Upper lobe of left lung (tissue), 4 donors: ENCODE measurements at regions not wholly inside any gene's neighbourhood (a gene's known extent, or its start where the extent isn't known, plus 50 kb on each side); places are given as distances from the start of the nearest gene placed in this dataset.

ENCODE experiments used
- POLR2AphosphoS5 ChIP-seq, 2 donors: sonication (generic); formaldehyde crosslinking; IDR thresholded peaks; one replicate each; pipeline ENCODE4 v1.5.1; 2017; ENCODE audit warnings: antibody characterized with exemption in 2 of 2
- TF ChIP-seq, protein P1 (sequence below), 6 experiments: fragments of 450-650 bp in 4 of 6; fragments of 200-600 bp in 2 of 6; sonication (generic) in 2 of 6; IDR thresholded peaks; one replicate each; pipeline ENCODE4 v1.5.1; 2016 to 2019; ENCODE audit warnings: antibody characterized with exemption in 6 of 6

DNA sequence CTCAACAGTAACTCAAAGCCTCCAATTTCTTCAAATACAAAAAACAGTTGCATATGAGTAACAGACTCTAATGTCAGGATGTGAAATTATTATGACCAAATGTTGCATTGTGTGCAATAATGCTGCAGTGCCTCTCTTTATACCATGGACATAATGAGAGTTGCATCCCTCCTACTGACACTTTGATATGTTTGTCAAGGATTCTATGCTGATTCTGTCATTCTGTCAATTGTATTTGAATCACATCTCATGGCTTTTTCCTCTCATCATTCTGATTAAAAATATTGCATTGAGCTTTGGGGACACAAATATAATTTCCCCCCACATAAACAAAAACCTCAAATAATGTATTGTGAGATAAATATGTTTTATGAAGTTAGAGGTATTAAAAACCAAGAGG lies 84.6 kb upstream of the SGCE start:
- TF ChIP-seq POLR2AphosphoS5 (IDR thresholded peaks at IDR 0.05): no peak
- TF ChIP-seq, protein P1, sequence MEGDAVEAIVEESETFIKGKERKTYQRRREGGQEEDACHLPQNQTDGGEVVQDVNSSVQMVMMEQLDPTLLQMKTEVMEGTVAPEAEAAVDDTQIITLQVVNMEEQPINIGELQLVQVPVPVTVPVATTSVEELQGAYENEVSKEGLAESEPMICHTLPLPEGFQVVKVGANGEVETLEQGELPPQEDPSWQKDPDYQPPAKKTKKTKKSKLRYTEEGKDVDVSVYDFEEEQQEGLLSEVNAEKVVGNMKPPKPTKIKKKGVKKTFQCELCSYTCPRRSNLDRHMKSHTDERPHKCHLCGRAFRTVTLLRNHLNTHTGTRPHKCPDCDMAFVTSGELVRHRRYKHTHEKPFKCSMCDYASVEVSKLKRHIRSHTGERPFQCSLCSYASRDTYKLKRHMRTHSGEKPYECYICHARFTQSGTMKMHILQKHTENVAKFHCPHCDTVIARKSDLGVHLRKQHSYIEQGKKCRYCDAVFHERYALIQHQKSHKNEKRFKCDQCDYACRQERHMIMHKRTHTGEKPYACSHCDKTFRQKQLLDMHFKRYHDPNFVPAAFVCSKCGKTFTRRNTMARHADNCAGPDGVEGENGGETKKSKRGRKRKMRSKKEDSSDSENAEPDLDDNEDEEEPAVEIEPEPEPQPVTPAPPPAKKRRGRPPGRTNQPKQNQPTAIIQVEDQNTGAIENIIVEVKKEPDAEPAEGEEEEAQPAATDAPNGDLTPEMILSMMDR (IDR thresholded peaks at IDR 0.05): no peak
